AG04450 (cell line): ENCODE measurements at regions not wholly inside any gene's neighbourhood (a gene's known extent, or its start where the extent isn't known, plus 50 kb on each side); places are given as distances from the start of the nearest gene placed in this dataset.

Experiments used
- CTCF ChIA-PET: fragments of 300-600, 350-600 bp; formaldehyde crosslinking; extraction: SDS; loops from one replicate; lab custom pipeline; 2022; ENCODE audit warnings: antibody characterized with exemption, inconsistent platforms; lab: Charles Lee
- POLR2A ChIA-PET: fragments of 350-600 bp; formaldehyde crosslinking; extraction: SDS; loops from one replicate; lab custom pipeline; 2021; ENCODE audit warnings: antibody characterized with exemption, inconsistent platforms; lab: Yijun Ruan, JAX
- DNase-seq: peaks from one replicate; pipeline ENCODE4 v3.0.0-alpha.2; 2011; ENCODE audit warnings: low read depth, low spot score
- H3K27ac ChIP-seq: one replicate; pipeline ENCODE4 v1.5.1; 2012; ENCODE audit warnings: low read depth, low read length, control low read depth
- H3K27me3 ChIP-seq: one replicate; pipeline ENCODE4 v1.6.0; 2012; ENCODE audit warnings: low read length; ENCODE audit not compliant: control insufficient read depth, insufficient read depth
- H3K4me3 ChIP-seq: 2 replicates; pipeline ENCODE4 v1.5.1; 2011; ENCODE audit warnings: mild to moderate bottlenecking, low read depth, low read length, control low read depth
- H3K9me3 ChIP-seq: 2 replicates; pipeline ENCODE4 v1.5.1; 2012; ENCODE audit warnings: low read length; ENCODE audit not compliant: control insufficient read depth, insufficient read depth
- TF ChIP-seq, protein P1 (sequence below): IDR thresholded peaks from 2 replicates; pipeline ENCODE4 v1.5.1; 2011; ENCODE audit warnings: low read depth, low read length, control low read depth, inconsistent platforms

DNA sequence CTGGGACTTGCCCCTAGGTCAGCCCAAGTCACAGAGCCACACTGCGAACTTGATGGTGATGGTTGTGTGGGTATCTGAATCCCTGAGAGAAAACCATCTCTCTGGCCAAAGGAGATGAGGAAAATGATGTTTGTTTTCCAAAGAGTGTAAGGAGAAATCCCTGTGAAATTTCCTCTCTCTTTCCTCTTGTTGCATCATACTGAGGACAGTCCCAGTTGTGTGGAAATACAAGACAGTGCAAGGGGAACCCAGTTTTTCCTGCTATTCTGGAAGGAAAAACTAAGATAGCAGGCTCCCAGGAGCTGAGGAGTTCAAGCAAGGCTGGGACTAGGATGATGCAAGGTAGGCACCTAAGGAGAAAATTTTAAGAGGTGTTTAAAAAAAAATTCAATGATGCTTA is 86.8 kb upstream of the TOM1L1 start:
- TF ChIP-seq, protein P1, sequence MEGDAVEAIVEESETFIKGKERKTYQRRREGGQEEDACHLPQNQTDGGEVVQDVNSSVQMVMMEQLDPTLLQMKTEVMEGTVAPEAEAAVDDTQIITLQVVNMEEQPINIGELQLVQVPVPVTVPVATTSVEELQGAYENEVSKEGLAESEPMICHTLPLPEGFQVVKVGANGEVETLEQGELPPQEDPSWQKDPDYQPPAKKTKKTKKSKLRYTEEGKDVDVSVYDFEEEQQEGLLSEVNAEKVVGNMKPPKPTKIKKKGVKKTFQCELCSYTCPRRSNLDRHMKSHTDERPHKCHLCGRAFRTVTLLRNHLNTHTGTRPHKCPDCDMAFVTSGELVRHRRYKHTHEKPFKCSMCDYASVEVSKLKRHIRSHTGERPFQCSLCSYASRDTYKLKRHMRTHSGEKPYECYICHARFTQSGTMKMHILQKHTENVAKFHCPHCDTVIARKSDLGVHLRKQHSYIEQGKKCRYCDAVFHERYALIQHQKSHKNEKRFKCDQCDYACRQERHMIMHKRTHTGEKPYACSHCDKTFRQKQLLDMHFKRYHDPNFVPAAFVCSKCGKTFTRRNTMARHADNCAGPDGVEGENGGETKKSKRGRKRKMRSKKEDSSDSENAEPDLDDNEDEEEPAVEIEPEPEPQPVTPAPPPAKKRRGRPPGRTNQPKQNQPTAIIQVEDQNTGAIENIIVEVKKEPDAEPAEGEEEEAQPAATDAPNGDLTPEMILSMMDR = no peak
- H3K4me3 ChIP-seq = no peak overlapping the region
- CTCF ChIA-PET = no interaction called here
- POLR2A ChIA-PET = no interaction called here
- DNase-seq = no peak
- H3K27me3 ChIP-seq = no peaks in the 10 kb centered on the region
- H3K27ac ChIP-seq = no peak overlapping the region
- no peaks in the 10 kb centered on the region; the same call in none of the 2 replicates for H3K9me3 ChIP-seq

GRCh38 chr17:54814371-54814770 is 86.3 kb upstream of the TOM1L1 start:
- DNase-seq = no peak
- H3K9me3 ChIP-seq = no peaks in the 10 kb centered on the region; the same call in 1 of the 2 replicates
- ChIA-PET POLR2A (no interaction called here), CTCF (no interaction called here)
- H3K4me3 ChIP-seq = no peak overlapping the region
- TF ChIP-seq, protein P1 = no peak
- no peak overlapping the region for H3K27ac ChIP-seq
- no peaks in the 10 kb centered on the region for H3K27me3 ChIP-seq

- ChIA-PET CTCF (no interaction called here), POLR2A (no interaction called here)
- TF ChIP-seq, protein P1 = no peak
- no peak overlapping the region for H3K4me3 ChIP-seq
- no peak for DNase-seq
- no peaks in the 10 kb centered on the region for H3K27me3 ChIP-seq
- H3K27ac ChIP-seq = no peak overlapping the region
- peaks cover 13% of the 10 kb centered on the region for H3K9me3 ChIP-seq
Measured at GRCh38 chr17:54834086-54834485, 66.6 kb upstream of the TOM1L1 start.

- ChIA-PET POLR2A (no interaction called here), CTCF (no interaction called here)
Measured at GRCh38 chr17:54835015-54835414, 65.6 kb upstream of the TOM1L1 start.

DNA sequence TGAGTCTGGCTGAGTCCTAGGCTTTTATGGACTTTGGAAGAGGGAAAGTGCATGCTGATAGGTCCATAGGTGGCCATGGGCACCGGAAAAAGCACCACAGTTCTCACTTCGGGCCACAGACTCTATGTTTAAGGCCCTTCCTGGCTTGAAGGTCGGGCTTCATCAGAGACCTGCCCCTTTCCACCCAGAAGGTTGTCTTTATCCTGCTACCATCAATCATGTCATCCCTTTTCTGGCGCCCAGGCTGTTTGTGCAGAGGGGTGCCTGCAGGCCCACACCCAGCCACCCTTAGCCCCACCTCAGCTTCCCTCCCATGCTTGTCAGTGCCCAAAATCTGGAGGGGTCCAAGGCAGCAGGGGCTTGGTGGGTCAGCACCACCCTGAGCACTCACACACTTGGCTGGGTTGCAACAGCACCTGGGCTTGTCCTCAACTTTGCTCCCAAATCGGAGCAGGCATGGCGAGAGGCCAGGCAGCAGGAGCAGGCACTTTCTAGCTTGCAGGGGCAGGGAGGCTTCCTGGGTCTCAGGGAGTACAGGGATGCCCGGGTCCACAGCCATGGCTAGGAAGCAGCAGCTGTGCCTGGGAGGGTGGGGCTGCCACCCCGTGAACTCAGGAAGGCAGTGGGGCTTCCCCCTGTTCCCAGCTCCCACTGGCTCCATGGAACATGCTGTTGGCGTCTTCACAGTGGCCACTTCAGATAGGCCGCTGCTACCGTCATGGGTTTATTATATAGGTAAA is 63.8 kb upstream of the TOM1L1 start:
- ChIA-PET CTCF (no interaction called here), POLR2A (no interaction called here)
- DNase-seq = no peak
- Histone ChIP-seq H3K27ac (no peak overlapping the region), H3K4me3 (no peak overlapping the region), H3K9me3 (peaks cover 13% of the 10 kb centered on the region), H3K27me3 (no peaks in the 10 kb centered on the region)
- TF ChIP-seq, protein P1 = no peak

More at GRCh38 chr17:54835015-54835414, 65.6 kb upstream of the TOM1L1 start:
- H3K27ac ChIP-seq = no peak overlapping the region
- H3K27me3 ChIP-seq = no peaks in the 10 kb centered on the region
- no peak for DNase-seq
- TF ChIP-seq, protein P1 = no peak
- H3K4me3 ChIP-seq = no peak overlapping the region
- peaks cover 13% of the 10 kb centered on the region for H3K9me3 ChIP-seq
